ENCODE measurements at regions not wholly inside any gene's neighbourhood (a gene's known extent, or its start where the extent isn't known, plus 50 kb on each side); places are given as distances from the start of the nearest gene placed in this dataset.

DNA sequence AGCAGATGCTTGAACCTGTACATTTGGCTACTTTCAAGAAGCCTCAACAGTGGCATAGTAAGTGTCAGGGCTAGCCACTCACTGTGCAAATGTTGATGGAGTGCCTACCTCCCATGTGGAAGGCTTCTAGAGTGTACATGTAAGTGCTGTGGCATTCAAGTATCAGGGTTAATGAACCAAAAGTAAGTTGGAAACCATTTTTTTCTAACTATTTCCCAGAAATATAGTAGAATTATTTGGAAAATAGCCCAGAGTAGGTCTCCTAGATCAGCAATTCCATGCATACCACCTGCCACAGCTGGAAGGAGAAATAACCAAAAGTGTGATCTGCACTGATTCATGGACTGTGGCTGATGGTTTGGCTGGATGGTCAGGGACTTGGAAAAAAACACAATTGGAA is 53.3 kb downstream of the FOXD1 start:
- TF ChIP-seq, protein P1, sequence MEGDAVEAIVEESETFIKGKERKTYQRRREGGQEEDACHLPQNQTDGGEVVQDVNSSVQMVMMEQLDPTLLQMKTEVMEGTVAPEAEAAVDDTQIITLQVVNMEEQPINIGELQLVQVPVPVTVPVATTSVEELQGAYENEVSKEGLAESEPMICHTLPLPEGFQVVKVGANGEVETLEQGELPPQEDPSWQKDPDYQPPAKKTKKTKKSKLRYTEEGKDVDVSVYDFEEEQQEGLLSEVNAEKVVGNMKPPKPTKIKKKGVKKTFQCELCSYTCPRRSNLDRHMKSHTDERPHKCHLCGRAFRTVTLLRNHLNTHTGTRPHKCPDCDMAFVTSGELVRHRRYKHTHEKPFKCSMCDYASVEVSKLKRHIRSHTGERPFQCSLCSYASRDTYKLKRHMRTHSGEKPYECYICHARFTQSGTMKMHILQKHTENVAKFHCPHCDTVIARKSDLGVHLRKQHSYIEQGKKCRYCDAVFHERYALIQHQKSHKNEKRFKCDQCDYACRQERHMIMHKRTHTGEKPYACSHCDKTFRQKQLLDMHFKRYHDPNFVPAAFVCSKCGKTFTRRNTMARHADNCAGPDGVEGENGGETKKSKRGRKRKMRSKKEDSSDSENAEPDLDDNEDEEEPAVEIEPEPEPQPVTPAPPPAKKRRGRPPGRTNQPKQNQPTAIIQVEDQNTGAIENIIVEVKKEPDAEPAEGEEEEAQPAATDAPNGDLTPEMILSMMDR (IDR thresholded peaks at IDR 0.05) = no peak
- DNase-seq (no peak), ATAC-seq (no peak)
- Histone ChIP-seq H3K36me3 (no peaks in the 10 kb centered on the region), H3K27me3 (ENCODE audit: low read depth) (peaks cover 20% of the 10 kb centered on the region), H3K9me3 (no peaks in the 10 kb centered on the region), H3K4me3 (no peak overlapping the region), H3K27ac (no peak overlapping the region), H3K4me1 (no peaks in the 10 kb centered on the region)
- intact Hi-C loops (cut with DNase I) = no loop called here

DNA sequence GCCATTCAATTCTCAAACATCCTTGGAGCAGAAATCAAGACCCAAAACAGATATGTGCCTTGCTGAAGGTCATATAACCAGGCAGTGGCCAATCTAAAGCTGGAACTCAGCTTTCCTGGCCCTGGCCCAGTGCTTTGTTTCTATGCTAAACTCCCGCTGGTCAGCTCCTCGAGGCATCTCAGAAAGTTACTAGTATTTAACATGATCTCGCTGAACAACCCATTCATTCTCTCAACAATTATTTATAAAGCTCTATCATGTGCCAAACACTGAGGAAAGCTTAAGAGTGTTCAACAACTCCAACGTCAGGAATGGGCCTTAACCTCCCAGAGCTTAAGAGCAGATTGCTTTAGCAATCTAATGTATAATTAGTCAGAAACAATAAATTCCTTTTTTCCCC is 54.0 kb downstream of the FOXD1 start:
- Histone ChIP-seq H3K27ac (no peak overlapping the region), H3K9me3 (no peaks in the 10 kb centered on the region), H3K4me1 (no peaks in the 10 kb centered on the region), H3K27me3 (ENCODE audit: low read depth) (peaks cover 20% of the 10 kb centered on the region), H3K4me3 (no peak overlapping the region), H3K36me3 (no peaks in the 10 kb centered on the region)
- no peak for ATAC-seq
- TF ChIP-seq, protein P1 (IDR thresholded peaks at IDR 0.05) = no peak
- DNase-seq = no peak
- intact Hi-C loops (cut with DNase I) = no loop called here

DNA sequence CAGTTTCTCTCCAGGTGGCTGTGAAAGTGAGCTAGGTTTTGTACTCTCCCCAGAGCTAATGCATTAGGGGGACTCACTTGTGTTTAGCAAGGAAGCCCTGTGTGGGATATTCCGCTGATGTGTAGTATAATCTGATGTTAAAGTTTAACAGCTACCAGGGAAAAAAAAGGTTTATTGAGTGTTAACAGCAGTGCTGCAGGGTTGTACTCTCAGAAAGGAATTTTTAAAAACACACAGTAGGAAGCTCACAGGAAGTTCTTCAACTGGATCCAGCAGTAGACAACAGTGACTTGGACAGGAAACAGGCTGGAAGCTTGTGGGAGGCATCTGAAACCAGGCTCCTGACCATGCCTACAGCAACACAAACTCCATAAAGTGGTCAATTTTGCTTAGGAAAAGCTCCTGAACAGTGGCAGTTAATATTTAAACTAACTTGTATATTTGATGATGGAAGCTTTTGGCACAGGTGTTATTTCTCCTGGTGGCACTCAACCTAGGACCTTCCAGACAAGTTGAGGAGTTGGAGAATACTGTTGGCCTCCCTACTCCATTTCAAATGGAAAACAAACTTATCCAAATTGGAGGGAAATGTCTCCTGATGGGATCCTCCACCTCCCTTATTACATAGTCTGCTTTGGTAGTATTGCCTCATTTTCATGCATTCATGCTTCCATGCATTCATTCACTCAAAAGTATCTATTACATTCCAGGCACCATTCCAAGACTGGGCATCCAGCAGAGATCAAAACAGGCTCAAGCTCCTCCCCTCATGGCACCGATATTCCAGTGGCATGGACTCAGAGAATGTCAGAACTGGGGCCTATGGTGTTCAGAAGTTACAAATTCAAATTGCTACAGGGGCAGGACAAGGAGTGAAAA is 54.7 kb downstream of the FOXD1 start:
- DNase-seq = no peak
- intact Hi-C loops (cut with DNase I) = no loop called here

DNA sequence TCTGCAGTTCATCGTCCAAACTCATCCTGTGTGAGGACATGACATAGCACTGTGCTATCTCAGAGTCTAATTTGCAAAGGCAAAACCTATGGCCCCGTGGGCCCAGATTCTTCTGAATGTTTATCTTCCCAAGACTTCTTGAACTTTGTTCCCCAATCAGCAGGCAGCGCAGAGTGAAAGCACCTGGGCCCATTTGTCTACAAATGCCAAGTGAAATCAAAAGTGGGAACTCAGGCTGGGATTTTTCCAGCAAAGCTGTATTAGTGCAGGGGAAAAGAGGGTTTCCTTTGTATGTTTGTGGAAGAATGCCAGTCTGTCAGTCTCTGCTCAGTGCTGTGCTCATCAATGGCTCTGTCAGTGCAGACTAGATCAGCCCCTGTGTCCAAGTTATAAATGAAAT is 55.8 kb downstream of the FOXD1 start:
- Histone ChIP-seq H3K4me1 (peaks cover 5% of the 10 kb centered on the region), H3K9me3 (no peaks in the 10 kb centered on the region), H3K36me3 (no peaks in the 10 kb centered on the region), H3K27ac (no peak overlapping the region), H3K4me3 (no peak overlapping the region), H3K27me3 (ENCODE audit: low read depth) (peaks cover 22% of the 10 kb centered on the region)
- DNase-seq (no peak), ATAC-seq (no peak)
- TF ChIP-seq, protein P1 (IDR thresholded peaks at IDR 0.05) = no peak
- intact Hi-C loops (cut with DNase I) = no loop called here

More for the DNA sequence above, 54.7 kb downstream of the FOXD1 start:
- no peak overlapping the region for H3K27ac ChIP-seq
- no peak overlapping the region for H3K4me3 ChIP-seq
- H3K36me3 ChIP-seq = no peaks in the 10 kb centered on the region
- ATAC-seq = no peak
- TF ChIP-seq, protein P1 (IDR thresholded peaks at IDR 0.05) = no peak
- H3K27me3 ChIP-seq (ENCODE audit: low read depth) = peaks cover 20% of the 10 kb centered on the region
- H3K4me1 ChIP-seq = no peaks in the 10 kb centered on the region
- no peaks in the 10 kb centered on the region for H3K9me3 ChIP-seq

DNA sequence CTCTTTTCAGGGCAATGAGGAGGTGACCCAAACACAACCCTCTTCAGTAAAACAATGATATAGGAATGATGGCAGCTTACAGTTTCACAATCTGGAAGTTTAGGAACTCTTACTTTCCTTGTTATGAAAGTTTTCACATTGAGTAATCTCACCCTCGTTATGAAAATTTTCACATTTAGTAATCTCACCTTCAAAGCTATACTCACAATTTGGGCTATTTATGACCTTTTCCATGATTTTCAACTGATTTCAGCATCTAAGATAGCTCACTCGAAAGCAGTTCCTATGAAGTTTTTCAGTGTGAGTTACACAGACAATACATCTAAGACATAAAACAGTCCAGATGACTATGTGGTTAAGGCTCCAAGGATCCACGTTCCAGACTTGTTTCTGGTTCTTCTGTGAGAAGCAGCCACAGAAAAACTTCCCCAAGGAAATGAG is 57.1 kb downstream of the FOXD1 start:
- H3K4me3 ChIP-seq = no peak overlapping the region
- ATAC-seq (no peak), DNase-seq (no peak)
- peaks cover 27% of the 10 kb centered on the region for H3K27me3 ChIP-seq (ENCODE audit: low read depth)
- peaks cover 5% of the 10 kb centered on the region for H3K4me1 ChIP-seq
- intact Hi-C loops (cut with DNase I) = no loop called here
- H3K27ac ChIP-seq = no peak overlapping the region
- no peaks in the 10 kb centered on the region for H3K36me3 ChIP-seq
- H3K9me3 ChIP-seq = no peaks in the 10 kb centered on the region
- TF ChIP-seq, protein P1 (IDR thresholded peaks at IDR 0.05) = no peak

Measured in lower lobe of right lung (tissue), 2 donors.